ENCODE measurements at regions not wholly inside any gene's neighbourhood (a gene's known extent, or its start where the extent isn't known, plus 50 kb on each side); places are given as distances from the start of the nearest gene placed in this dataset.

DNA sequence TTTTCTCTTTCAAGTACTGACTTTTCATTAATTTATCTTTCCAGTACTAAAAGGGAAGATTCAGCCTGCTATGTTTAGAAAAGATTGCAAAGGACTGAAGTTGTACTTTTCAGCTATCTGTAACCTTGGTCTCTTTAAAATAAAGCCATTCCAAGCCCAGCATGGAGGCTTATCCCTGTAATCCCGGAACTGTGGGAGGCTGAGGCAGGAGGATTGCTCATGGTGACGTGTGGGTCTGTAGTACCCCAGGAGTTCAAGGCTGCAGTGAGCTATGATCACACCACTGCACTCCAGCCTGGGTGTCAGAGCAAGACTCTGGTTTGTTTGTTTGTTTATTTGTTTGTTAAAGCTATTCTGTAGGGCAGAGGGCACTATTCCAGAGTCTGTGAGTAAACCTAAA lies 50.6 kb upstream of the TMEM170B start:
- Mint-ChIP-seq H3K27ac (ENCODE audit: unreplicated experiment) (no peak overlapping the region), H3K4me3 (ENCODE audit: unreplicated experiment) (no peak overlapping the region), H3K9me3 (ENCODE audit: low read depth) (no peaks in the 10 kb centered on the region), H3K36me3 (ENCODE audit: low read depth) (no peaks in the 10 kb centered on the region), H3K4me1 (ENCODE audit: low read depth) (no peaks in the 10 kb centered on the region), H3K27me3 (ENCODE audit: low read depth) (no peaks in the 10 kb centered on the region)
- TF ChIP-seq, protein P1, sequence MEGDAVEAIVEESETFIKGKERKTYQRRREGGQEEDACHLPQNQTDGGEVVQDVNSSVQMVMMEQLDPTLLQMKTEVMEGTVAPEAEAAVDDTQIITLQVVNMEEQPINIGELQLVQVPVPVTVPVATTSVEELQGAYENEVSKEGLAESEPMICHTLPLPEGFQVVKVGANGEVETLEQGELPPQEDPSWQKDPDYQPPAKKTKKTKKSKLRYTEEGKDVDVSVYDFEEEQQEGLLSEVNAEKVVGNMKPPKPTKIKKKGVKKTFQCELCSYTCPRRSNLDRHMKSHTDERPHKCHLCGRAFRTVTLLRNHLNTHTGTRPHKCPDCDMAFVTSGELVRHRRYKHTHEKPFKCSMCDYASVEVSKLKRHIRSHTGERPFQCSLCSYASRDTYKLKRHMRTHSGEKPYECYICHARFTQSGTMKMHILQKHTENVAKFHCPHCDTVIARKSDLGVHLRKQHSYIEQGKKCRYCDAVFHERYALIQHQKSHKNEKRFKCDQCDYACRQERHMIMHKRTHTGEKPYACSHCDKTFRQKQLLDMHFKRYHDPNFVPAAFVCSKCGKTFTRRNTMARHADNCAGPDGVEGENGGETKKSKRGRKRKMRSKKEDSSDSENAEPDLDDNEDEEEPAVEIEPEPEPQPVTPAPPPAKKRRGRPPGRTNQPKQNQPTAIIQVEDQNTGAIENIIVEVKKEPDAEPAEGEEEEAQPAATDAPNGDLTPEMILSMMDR (IDR thresholded peaks at IDR 0.05) = no peak
- no peak for DNase-seq (ENCODE audit: low spot score)

DNA sequence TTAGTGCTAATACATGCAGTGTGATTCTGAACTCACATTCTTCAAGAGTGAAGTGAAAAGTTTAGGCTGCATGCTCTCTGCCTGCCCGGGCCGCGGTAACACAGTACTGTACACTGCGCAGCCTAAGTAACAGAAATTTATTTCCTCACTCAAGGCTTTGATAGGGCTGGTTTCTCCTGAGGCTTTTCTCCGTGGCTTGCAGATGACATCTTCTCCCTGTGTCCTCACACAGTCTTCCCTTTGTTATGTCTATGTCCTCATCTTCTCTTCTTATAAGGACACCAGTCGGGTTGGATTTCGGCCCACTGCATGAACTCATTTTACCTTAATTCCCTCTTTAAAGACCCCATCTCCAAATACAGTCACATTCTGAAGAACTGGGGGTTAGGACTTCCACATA lies 51.1 kb upstream of the TMEM170B start:
- Mint-ChIP-seq H3K27ac (ENCODE audit: unreplicated experiment) (no peak overlapping the region), H3K36me3 (ENCODE audit: low read depth) (no peaks in the 10 kb centered on the region), H3K4me3 (ENCODE audit: unreplicated experiment) (no peak overlapping the region), H3K4me1 (ENCODE audit: low read depth) (no peaks in the 10 kb centered on the region), H3K9me3 (ENCODE audit: low read depth) (no peaks in the 10 kb centered on the region), H3K27me3 (ENCODE audit: low read depth) (no peaks in the 10 kb centered on the region)
- DNase-seq (ENCODE audit: low spot score) = no peak
- TF ChIP-seq, protein P1 (IDR thresholded peaks at IDR 0.05) = no peak

DNA sequence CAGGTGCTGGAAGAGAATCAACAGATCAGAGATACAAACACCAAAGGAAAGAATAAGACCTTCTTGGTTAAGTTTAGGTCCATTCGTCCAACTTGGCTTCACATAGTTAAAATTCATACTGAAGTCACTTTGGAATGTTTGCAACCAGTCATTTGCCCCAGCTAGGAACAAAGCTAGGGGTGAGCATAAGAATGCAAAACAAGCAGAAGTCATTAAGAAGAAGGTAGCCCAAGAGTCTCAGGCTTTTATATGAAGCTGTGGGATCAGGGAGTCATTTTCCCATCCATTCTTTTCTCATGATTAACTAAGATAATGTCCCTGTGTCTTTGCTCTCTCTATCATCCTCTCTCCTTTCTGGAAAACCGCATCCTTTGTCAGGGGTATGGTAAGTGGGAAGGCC lies 51.5 kb upstream of the TMEM170B start:
- no peak for DNase-seq (ENCODE audit: low spot score)
- Mint-ChIP-seq H3K27me3 (ENCODE audit: low read depth) (no peaks in the 10 kb centered on the region), H3K4me1 (ENCODE audit: low read depth) (no peaks in the 10 kb centered on the region), H3K36me3 (ENCODE audit: low read depth) (no peaks in the 10 kb centered on the region), H3K27ac (ENCODE audit: unreplicated experiment) (no peak overlapping the region), H3K9me3 (ENCODE audit: low read depth) (no peaks in the 10 kb centered on the region), H3K4me3 (ENCODE audit: unreplicated experiment) (no peak overlapping the region)
- TF ChIP-seq, protein P1 (IDR thresholded peaks at IDR 0.05) = no peak

DNA sequence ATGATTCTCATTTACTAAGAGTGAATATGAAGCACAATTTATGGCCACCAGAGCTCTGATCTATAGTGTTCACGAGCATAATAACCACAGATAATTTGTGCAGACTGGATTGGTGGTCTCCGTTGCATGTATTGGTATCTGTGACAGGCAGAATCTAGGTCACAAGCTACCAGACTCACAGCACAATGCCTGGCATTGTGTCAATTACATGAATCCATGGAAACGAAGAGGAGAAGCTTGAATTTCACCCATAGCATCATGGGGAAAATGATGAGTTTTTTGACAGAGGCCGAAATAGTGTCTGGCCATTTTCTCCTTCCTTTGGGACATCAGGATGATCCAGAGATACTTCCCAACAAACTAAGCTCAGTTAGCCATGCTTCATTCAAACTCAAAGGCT lies 52.3 kb upstream of the TMEM170B start:
- no peak for DNase-seq (ENCODE audit: low spot score)
- no peak overlapping the region for H3K4me3 Mint-ChIP-seq (ENCODE audit: unreplicated experiment)
- H3K36me3 Mint-ChIP-seq (ENCODE audit: low read depth) = no peaks in the 10 kb centered on the region
- H3K4me1 Mint-ChIP-seq (ENCODE audit: low read depth) = no peaks in the 10 kb centered on the region
- TF ChIP-seq, protein P1 (IDR thresholded peaks at IDR 0.05) = no peak
- no peak overlapping the region for H3K27ac Mint-ChIP-seq (ENCODE audit: unreplicated experiment)
- no peaks in the 10 kb centered on the region for H3K9me3 Mint-ChIP-seq (ENCODE audit: low read depth)
- no peaks in the 10 kb centered on the region for H3K27me3 Mint-ChIP-seq (ENCODE audit: low read depth)

DNA sequence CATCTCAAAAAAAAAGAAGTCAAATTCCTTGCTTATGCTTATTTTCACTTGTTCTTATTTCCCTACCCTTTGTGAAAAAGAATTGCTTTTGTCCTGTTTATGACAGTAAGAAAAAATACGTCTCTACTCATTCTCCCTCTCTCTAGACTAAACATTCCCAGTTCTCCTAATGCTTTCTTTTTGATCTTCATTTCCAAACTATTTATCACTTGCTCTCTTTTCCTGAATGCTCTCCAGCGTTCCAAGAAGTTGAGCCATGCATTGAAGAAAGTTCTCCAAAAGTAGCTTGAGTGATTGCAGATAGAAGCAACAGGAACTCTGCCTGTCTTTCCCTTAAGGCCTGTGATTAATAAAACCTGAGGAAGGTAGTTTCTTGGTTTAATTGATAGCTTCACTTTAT lies 53.1 kb upstream of the TMEM170B start:
- TF ChIP-seq, protein P1 (IDR thresholded peaks at IDR 0.05) = no peak
- no peak overlapping the region for H3K4me3 Mint-ChIP-seq (ENCODE audit: unreplicated experiment)

More for the DNA sequence above, 53.1 kb upstream of the TMEM170B start:
- no peak for DNase-seq (ENCODE audit: low spot score)
- Mint-ChIP-seq H3K27me3 (ENCODE audit: low read depth) (no peaks in the 10 kb centered on the region), H3K9me3 (ENCODE audit: low read depth) (no peaks in the 10 kb centered on the region), H3K27ac (ENCODE audit: unreplicated experiment) (no peak overlapping the region), H3K36me3 (ENCODE audit: low read depth) (no peaks in the 10 kb centered on the region), H3K4me1 (ENCODE audit: low read depth) (no peaks in the 10 kb centered on the region)

All from chondrocyte (in vitro differentiated cells).